Kasumi-1 (cell line): ENCODE measurements at regions not wholly inside any gene's neighbourhood (a gene's known extent, or its start where the extent isn't known, plus 50 kb on each side); places are given as distances from the start of the nearest gene placed in this dataset.

Source experiments
- DNase-seq, 2 experiments: peaks; one replicate each; lab custom pipeline; 2025; lab: John Stamatoyannopoulos, UW

DNA sequence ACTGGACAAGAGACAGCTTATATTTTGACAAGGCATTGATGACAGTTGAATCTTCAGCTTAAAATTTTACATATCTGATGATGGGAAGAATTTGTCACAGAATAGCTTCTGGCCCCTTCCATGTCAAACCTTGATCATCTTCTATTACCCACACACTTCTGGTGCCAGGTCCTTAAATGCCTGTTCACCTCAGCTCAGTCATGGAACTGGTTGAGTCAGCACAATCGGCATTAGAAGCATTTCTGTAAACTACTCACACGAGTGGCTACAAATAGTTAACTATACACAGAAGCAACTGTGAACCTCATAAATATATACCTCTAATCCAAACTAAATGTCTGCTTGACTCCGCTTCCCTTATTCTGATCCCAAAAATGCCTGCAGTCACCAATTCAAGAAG is 161.2 kb downstream of the FOXO1 start:
- DNase-seq = no peak
